ENCODE measurements at regions not wholly inside any gene's neighbourhood (a gene's known extent, or its start where the extent isn't known, plus 50 kb on each side); places are given as distances from the start of the nearest gene placed in this dataset.
A peak's percentile ranks its signal among the peaks of the same experiment; 100 is the strongest.

DNA sequence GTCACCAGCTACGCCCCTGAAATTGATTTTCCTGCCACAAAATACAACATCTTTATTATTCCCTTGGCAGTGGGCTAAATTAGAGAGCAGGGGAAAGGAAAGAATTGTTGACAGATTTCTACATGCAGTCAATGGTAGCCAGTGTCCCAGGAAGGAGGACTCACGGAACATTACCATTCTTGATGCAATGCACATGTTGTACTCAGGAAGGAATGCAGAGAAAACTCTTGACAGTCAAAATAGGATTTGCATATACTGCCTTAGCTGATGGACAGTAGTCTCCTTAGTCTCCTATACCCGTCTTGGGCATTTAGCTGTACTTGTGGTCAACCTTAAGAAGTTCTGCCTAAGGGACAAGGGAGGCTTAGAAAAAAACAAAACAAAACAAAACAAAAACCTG lies 158.0 kb upstream of the GYPA start:
- DNase-seq (ENCODE audit: low spot score), result no peak
- H3K4me1 ChIP-seq (ENCODE audit: control insufficient read depth in 2 of 2, insufficient read depth in 1 of 2, low read depth in 1 of 2, low read length in 2 of 2), result peaks cover 0 to 7% of the 10 kb centered on the region in 2 donors
- no peak overlapping the region for H3K4ac ChIP-seq (ENCODE audit: low read length)
- H2BK5ac ChIP-seq (ENCODE audit: low read length), result no peak overlapping the region
- no CpG with 5 or more reads among the region's 3 CpGs for WGBS, 2 donors (ENCODE audit: extremely low coverage in 2 of 2, insufficient read length in 2 of 2, insufficient replicate concordance in 1 of 2)
- H3K36me3 ChIP-seq (replicated peaks in 1 of 2; ENCODE audit: control insufficient read depth in 2 of 2, insufficient read depth in 2 of 2, low read length in 2 of 2), result no peaks in the 10 kb centered on the region
- no peaks in the 10 kb centered on the region for H3K79me1 ChIP-seq (ENCODE audit: low read depth, low read length)
- H2BK12ac ChIP-seq (ENCODE audit: low read length), result no peak overlapping the region
- no peak overlapping the region for H2BK120ac ChIP-seq (ENCODE audit: low read depth, low read length)
- H3K18ac ChIP-seq (ENCODE audit: low read length), result no peak overlapping the region
- no peak overlapping the region for H3K4me2 ChIP-seq (ENCODE audit: insufficient read depth, low read length, poor library complexity, severe bottlenecking)
- H3K27ac ChIP-seq (replicated peaks; ENCODE audit: low read length), result no peak overlapping the region
- no peak overlapping the region for H3K14ac ChIP-seq (ENCODE audit: low read length)
- H2AFZ ChIP-seq (ENCODE audit: low read length), result no peak overlapping the region
- no peak overlapping the region for H2AK5ac ChIP-seq (ENCODE audit: low read depth, low read length)
- H3K9ac ChIP-seq (ENCODE audit: low read depth, low read length, poor library complexity), result no peak overlapping the region
- H3K4me3 ChIP-seq (ENCODE audit: low read length in 2 of 2), result no peak overlapping the region
- no peaks in the 10 kb centered on the region for H3K9me3 ChIP-seq (replicated peaks in 1 of 2; ENCODE audit: control insufficient read depth in 2 of 2, insufficient read depth in 1 of 2, low read depth in 1 of 2, low read length in 2 of 2)
- H3K23ac ChIP-seq (ENCODE audit: low read depth, low read length, poor library complexity), result no peak overlapping the region
- no peak overlapping the region for H2BK15ac ChIP-seq (ENCODE audit: low read length)
- no peak overlapping the region for H4K8ac ChIP-seq (ENCODE audit: low read depth, low read length)
- H4K91ac ChIP-seq (ENCODE audit: low read depth, low read length, poor library complexity), result no peak overlapping the region
- no peaks in the 10 kb centered on the region for H3K27me3 ChIP-seq (ENCODE audit: control insufficient read depth in 3 of 3, insufficient read depth in 3 of 3, low read depth in 1 of 3, low read length in 3 of 3)

DNA sequence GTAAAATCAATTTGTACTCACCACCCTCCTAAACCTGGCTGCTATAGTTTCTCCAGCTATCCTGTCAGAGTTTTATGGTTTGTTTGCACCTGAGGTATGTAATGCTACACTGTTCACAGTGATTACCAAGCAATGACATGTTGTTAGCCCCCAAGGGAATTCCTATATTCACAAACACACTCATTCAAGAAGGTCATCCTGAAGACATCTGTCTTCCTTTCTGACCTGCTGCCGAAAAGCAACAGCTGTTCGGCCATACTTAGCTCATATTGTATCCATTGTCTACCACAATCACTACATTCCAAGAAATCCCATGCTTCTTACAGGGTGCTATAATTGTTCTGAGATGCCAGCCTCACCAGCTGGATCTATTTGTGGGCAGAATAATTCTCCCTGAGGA lies 160.1 kb upstream of the GYPA start:
- Histone ChIP-seq H3K23ac (ENCODE audit: low read depth, low read length, poor library complexity) (no peak overlapping the region), H3K9me3 (replicated peaks in 1 of 2; ENCODE audit: control insufficient read depth in 2 of 2, insufficient read depth in 1 of 2, low read depth in 1 of 2, low read length in 2 of 2) (no peaks in the 10 kb centered on the region), H3K79me1 (ENCODE audit: low read depth, low read length) (no peaks in the 10 kb centered on the region), H2BK15ac (ENCODE audit: low read length) (no peak overlapping the region), H3K4me1 (ENCODE audit: control insufficient read depth in 2 of 2, insufficient read depth in 1 of 2, low read depth in 1 of 2, low read length in 2 of 2) (peaks cover 0 to 7% of the 10 kb centered on the region in 2 donors), H4K8ac (ENCODE audit: low read depth, low read length) (no peak overlapping the region), H4K91ac (ENCODE audit: low read depth, low read length, poor library complexity) (no peak overlapping the region), H3K4me2 (ENCODE audit: insufficient read depth, low read length, poor library complexity, severe bottlenecking) (no peak overlapping the region), H3K27me3 (ENCODE audit: control insufficient read depth in 3 of 3, insufficient read depth in 3 of 3, low read depth in 1 of 3, low read length in 3 of 3) (no peaks in the 10 kb centered on the region), H2AFZ (ENCODE audit: low read length) (no peak overlapping the region), H2AK5ac (ENCODE audit: low read depth, low read length) (no peak overlapping the region), H2BK5ac (ENCODE audit: low read length) (no peak overlapping the region), H3K14ac (ENCODE audit: low read length) (no peak overlapping the region), H2BK12ac (ENCODE audit: low read length) (no peak overlapping the region), H3K18ac (ENCODE audit: low read length) (no peak overlapping the region), H3K36me3 (replicated peaks in 1 of 2; ENCODE audit: control insufficient read depth in 2 of 2, insufficient read depth in 2 of 2, low read length in 2 of 2) (no peaks in the 10 kb centered on the region), H3K27ac (replicated peaks; ENCODE audit: low read length) (no peak overlapping the region), H3K4me3 (ENCODE audit: low read length in 2 of 2) (no peak overlapping the region), H3K9ac (ENCODE audit: low read depth, low read length, poor library complexity) (no peak overlapping the region), H2BK120ac (ENCODE audit: low read depth, low read length) (no peak overlapping the region), H3K4ac (ENCODE audit: low read length) (no peak overlapping the region)
- WGBS, 2 donors (ENCODE audit: extremely low coverage in 2 of 2, insufficient read length in 2 of 2, insufficient replicate concordance in 1 of 2), result no CpG with 5 or more reads among the region's 2 CpGs
- DNase-seq (ENCODE audit: low spot score), result no peak

DNA sequence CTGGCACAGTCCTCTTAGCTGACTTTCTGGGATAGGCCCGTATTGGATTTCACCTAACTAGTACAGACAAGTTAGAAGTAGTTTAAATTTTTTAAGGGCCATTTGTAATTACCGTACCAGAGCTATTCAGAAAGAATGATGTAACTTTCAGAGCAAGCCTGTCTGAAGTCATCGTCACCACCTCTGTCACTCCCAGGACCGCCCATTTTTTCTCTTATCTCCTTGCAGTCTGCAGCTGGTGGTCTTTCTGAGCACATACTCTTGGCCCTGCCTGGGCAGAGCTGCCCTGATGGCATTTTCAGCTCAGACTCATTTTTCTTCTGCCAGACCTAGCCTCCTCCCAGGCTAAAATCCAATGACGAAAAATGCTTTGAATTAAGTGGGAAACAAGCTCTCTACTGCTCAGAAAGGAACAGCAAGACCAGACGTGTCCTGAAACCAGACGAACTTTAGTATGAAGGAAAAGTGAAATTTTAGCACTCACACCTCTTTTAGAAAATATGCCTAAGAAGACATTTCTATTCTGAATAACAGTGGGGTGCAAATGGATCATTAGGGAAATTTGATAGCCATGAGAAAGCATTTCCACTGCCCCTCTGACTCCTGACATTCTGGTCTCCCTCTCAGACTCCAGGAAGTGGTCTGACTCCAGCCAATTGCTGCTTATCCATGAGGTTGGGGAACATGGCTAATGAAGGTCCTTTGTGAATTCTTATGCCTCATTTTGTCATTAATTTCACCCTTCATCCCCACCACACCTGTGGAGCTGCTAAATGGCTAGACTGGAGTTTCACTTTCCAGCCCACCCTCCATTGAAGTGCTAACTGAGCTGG lies 162.4 kb upstream of the GYPA start:
- Histone ChIP-seq H3K4me3 (ENCODE audit: low read length in 2 of 2) (no peak overlapping the region), H3K23ac (ENCODE audit: low read depth, low read length, poor library complexity) (no peak overlapping the region), H3K14ac (ENCODE audit: low read length) (no peak overlapping the region), H3K27ac (replicated peaks; ENCODE audit: low read length) (no peak overlapping the region), H2AK5ac (ENCODE audit: low read depth, low read length) (no peak overlapping the region), H3K4me2 (ENCODE audit: insufficient read depth, low read length, poor library complexity, severe bottlenecking) (no peak overlapping the region), H2BK5ac (ENCODE audit: low read length) (no peak overlapping the region), H4K91ac (ENCODE audit: low read depth, low read length, poor library complexity) (no peak overlapping the region), H3K79me1 (ENCODE audit: low read depth, low read length) (no peaks in the 10 kb centered on the region), H3K9me3 (replicated peaks in 1 of 2; ENCODE audit: control insufficient read depth in 2 of 2, insufficient read depth in 1 of 2, low read depth in 1 of 2, low read length in 2 of 2) (no peaks in the 10 kb centered on the region), H2BK120ac (ENCODE audit: low read depth, low read length) (no peak overlapping the region), H3K36me3 (replicated peaks in 1 of 2; ENCODE audit: control insufficient read depth in 2 of 2, insufficient read depth in 2 of 2, low read length in 2 of 2) (no peaks in the 10 kb centered on the region), H4K8ac (ENCODE audit: low read depth, low read length) (no peak overlapping the region), H2AFZ (ENCODE audit: low read length) (peak overlapping the region; percentile 33), H3K27me3 (ENCODE audit: control insufficient read depth in 3 of 3, insufficient read depth in 3 of 3, low read depth in 1 of 3, low read length in 3 of 3) (no peaks in the 10 kb centered on the region), H2BK12ac (ENCODE audit: low read length) (no peak overlapping the region), H2BK15ac (ENCODE audit: low read length) (no peak overlapping the region), H3K9ac (ENCODE audit: low read depth, low read length, poor library complexity) (no peak overlapping the region), H3K4ac (ENCODE audit: low read length) (no peak overlapping the region), H3K4me1 (ENCODE audit: control insufficient read depth in 2 of 2, insufficient read depth in 1 of 2, low read depth in 1 of 2, low read length in 2 of 2) (peaks cover 0 to 7% of the 10 kb centered on the region in 2 donors), H3K18ac (ENCODE audit: low read length) (no peak overlapping the region)
- no CpG with 5 or more reads among the region's 7 CpGs for WGBS, 2 donors (ENCODE audit: extremely low coverage in 2 of 2, insufficient read length in 2 of 2, insufficient replicate concordance in 1 of 2)
- no peak for DNase-seq (ENCODE audit: low spot score)

DNA sequence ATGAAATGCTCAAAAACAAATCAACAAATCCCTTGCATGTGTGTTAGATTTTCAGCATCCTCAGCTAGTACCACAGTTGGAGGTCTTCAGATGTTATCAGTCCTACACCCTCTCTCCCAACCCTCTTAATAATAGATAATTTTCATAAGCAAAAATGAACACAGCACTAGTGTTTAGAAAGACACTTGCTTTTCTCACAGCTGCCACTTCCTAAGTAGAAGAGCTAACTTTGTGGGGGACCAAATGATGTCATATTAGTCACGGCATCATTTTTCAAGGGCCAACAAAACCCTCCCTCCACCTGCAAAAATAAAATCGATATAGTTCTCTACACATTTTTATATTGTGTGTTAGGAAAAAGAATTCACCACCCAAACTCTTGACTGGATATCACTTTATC lies 163.5 kb upstream of the GYPA start:
- Histone ChIP-seq H3K79me1 (ENCODE audit: low read depth, low read length) (no peaks in the 10 kb centered on the region), H3K27me3 (ENCODE audit: control insufficient read depth in 3 of 3, insufficient read depth in 3 of 3, low read depth in 1 of 3, low read length in 3 of 3) (no peaks in the 10 kb centered on the region), H3K23ac (ENCODE audit: low read depth, low read length, poor library complexity) (no peak overlapping the region), H3K14ac (ENCODE audit: low read length) (no peak overlapping the region), H4K8ac (ENCODE audit: low read depth, low read length) (no peak overlapping the region), H3K36me3 (replicated peaks in 1 of 2; ENCODE audit: control insufficient read depth in 2 of 2, insufficient read depth in 2 of 2, low read length in 2 of 2) (no peaks in the 10 kb centered on the region), H2BK15ac (ENCODE audit: low read length) (no peak overlapping the region), H2BK5ac (ENCODE audit: low read length) (no peak overlapping the region), H3K4me3 (ENCODE audit: low read length in 2 of 2) (no peak overlapping the region), H3K4ac (ENCODE audit: low read length) (no peak overlapping the region), H2AK5ac (ENCODE audit: low read depth, low read length) (no peak overlapping the region), H3K4me2 (ENCODE audit: insufficient read depth, low read length, poor library complexity, severe bottlenecking) (no peak overlapping the region), H3K9ac (ENCODE audit: low read depth, low read length, poor library complexity) (no peak overlapping the region), H2BK12ac (ENCODE audit: low read length) (no peak overlapping the region), H3K9me3 (replicated peaks in 1 of 2; ENCODE audit: control insufficient read depth in 2 of 2, insufficient read depth in 1 of 2, low read depth in 1 of 2, low read length in 2 of 2) (no peaks in the 10 kb centered on the region), H3K4me1 (ENCODE audit: control insufficient read depth in 2 of 2, insufficient read depth in 1 of 2, low read depth in 1 of 2, low read length in 2 of 2) (peaks cover 0 to 4% of the 10 kb centered on the region in 2 donors), H2BK120ac (ENCODE audit: low read depth, low read length) (no peak overlapping the region), H3K18ac (ENCODE audit: low read length) (no peak overlapping the region), H3K27ac (replicated peaks; ENCODE audit: low read length) (no peak overlapping the region), H4K91ac (ENCODE audit: low read depth, low read length, poor library complexity) (no peak overlapping the region), H2AFZ (ENCODE audit: low read length) (no peak overlapping the region)
- DNase-seq (ENCODE audit: low spot score), result no peak
- WGBS, 2 donors (ENCODE audit: extremely low coverage in 2 of 2, insufficient read length in 2 of 2, insufficient replicate concordance in 1 of 2), result no CpG with 5 or more reads among the region's 2 CpGs
